ENCODE measurements at regions not wholly inside any gene's neighbourhood (a gene's known extent, or its start where the extent isn't known, plus 50 kb on each side); places are given as distances from the start of the nearest gene placed in this dataset.

DNA sequence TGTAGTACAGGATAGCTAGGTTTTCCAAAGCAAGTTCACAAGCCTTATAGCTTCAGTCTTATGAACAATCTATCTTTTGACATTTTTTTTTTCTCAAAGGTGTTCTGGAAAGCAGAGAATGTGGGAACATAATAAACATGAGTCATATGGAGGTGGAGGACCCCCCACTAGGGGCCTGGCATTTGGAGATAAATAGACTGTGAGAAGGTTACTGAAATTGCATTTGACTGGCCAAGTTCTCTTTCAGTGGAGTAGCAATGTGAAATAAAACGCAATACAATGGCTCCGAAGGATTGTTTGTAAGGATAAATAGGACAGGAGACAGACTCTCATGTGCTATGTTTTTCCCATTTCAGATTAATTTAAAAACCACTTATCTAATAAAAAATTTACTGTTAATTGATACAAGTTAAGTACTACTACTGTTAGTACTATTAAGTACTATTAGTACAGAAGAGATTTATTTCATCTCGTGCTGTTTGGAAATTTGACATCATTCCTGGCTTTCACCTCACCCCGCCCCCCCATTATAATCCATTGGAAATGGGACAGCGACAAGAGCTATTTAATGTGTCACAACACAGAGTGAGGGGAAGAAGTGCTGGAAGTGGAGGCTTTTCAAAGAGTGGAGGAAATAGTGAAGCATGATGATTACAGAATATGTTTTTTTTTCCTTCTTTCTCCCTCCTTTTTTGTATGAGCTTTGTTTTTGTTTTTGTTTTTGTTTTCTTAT lies 122.6 kb upstream of the ID4 start:
- WGBS (ENCODE audit: insufficient coverage): no CpG with 5 or more reads among the region's 5 CpGs
- no peak overlapping the region for H2AFZ ChIP-seq (ENCODE audit: insufficient read depth, low read depth, low read length, poor library complexity, severe bottlenecking)
- Mint-ChIP-seq H3K27me3 (ENCODE audit: low read depth in 3 of 3) (peaks cover 0 to 3% (median 0%) of the 10 kb centered on the region in 3 donors), H3K36me3 (no peaks in the 10 kb centered on the region), H3K27ac (no peak overlapping the region), H3K9me3 (peaks cover 0 to 8% (median 0%) of the 10 kb centered on the region in 7 donors), H3K4me3 (no peak overlapping the region), H3K4me1 (no peaks in the 10 kb centered on the region)
- H3K79me2 ChIP-seq (ENCODE audit: insufficient read depth, low read length): no peaks in the 10 kb centered on the region
- H3K4me1 ChIP-seq (ENCODE audit: control insufficient read depth in 1 of 2, insufficient read depth in 2 of 2, low read length in 2 of 2): no peaks in the 10 kb centered on the region
- no peaks in the 10 kb centered on the region for H3K36me3 ChIP-seq (replicated peaks in 1 of 2; ENCODE audit: control insufficient read depth in 1 of 2, insufficient read depth in 2 of 2, low read length in 2 of 2)
- H3K4me2 ChIP-seq (replicated peaks; ENCODE audit: extremely low read depth, low read length, poor library complexity, severe bottlenecking): no peak overlapping the region
- no peak overlapping the region for H3K27ac ChIP-seq (ENCODE audit: low read depth in 1 of 2, low read length in 2 of 2)
- no peak overlapping the region for H3K4me3 ChIP-seq (replicated peaks in 1 of 3; ENCODE audit: low read depth in 2 of 3, low read length in 3 of 3)
- no peaks in the 10 kb centered on the region for H3K9me3 ChIP-seq (replicated peaks in 1 of 2; ENCODE audit: control insufficient read depth in 1 of 2, insufficient read depth in 1 of 2, low read length in 2 of 2)
- H4K20me1 ChIP-seq (ENCODE audit: insufficient read depth, low read length): no peaks in the 10 kb centered on the region
- no peak overlapping the region for H3K9ac ChIP-seq (ENCODE audit: insufficient read depth, low read length, poor library complexity, severe bottlenecking)
- H3K27me3 ChIP-seq (ENCODE audit: control insufficient read depth in 2 of 2, insufficient read depth in 2 of 2, low read length in 2 of 2): no peaks in the 10 kb centered on the region
- intact Hi-C loops (cut with micrococcal nuclease): no loop called here
- TF ChIP-seq, protein P1, sequence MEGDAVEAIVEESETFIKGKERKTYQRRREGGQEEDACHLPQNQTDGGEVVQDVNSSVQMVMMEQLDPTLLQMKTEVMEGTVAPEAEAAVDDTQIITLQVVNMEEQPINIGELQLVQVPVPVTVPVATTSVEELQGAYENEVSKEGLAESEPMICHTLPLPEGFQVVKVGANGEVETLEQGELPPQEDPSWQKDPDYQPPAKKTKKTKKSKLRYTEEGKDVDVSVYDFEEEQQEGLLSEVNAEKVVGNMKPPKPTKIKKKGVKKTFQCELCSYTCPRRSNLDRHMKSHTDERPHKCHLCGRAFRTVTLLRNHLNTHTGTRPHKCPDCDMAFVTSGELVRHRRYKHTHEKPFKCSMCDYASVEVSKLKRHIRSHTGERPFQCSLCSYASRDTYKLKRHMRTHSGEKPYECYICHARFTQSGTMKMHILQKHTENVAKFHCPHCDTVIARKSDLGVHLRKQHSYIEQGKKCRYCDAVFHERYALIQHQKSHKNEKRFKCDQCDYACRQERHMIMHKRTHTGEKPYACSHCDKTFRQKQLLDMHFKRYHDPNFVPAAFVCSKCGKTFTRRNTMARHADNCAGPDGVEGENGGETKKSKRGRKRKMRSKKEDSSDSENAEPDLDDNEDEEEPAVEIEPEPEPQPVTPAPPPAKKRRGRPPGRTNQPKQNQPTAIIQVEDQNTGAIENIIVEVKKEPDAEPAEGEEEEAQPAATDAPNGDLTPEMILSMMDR (IDR thresholded peaks at IDR 0.05): no peak
- no peak for DNase-seq

DNA sequence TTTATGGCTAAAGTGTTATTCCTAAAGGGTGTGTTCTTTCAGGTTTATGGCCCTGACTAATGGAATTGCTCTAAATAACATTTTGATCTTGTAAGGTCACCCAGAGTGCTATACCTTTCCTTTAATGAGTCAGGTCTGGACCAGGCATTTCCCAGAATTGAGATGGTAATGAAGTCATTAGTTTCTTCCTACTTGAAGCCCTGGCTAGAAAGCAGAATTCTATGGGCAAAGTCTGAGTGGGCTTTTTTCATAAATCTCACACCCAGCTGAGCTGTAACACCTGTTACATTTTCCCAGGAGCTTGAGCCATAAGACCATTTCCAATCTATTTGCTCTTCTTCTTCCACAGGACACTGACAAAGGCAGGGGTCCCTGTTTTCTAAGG lies 122.0 kb upstream of the ID4 start:
- no peak overlapping the region for H2AFZ ChIP-seq (ENCODE audit: insufficient read depth, low read depth, low read length, poor library complexity, severe bottlenecking)
- DNase-seq: no peak

More for the DNA sequence above, 122.0 kb upstream of the ID4 start:
- intact Hi-C loops (cut with micrococcal nuclease): no loop called here
- no peak overlapping the region for H3K9ac ChIP-seq (ENCODE audit: insufficient read depth, low read length, poor library complexity, severe bottlenecking)
- TF ChIP-seq, protein P1 (IDR thresholded peaks at IDR 0.05): no peak
- no peaks in the 10 kb centered on the region for H4K20me1 ChIP-seq (ENCODE audit: insufficient read depth, low read length)
- Mint-ChIP-seq H3K27me3 (ENCODE audit: low read depth in 3 of 3) (peaks cover 0 to 3% (median 0%) of the 10 kb centered on the region in 3 donors), H3K27ac (no peak overlapping the region), H3K36me3 (no peaks in the 10 kb centered on the region), H3K9me3 (peaks cover 0 to 9% (median 0%) of the 10 kb centered on the region in 7 donors), H3K4me1 (no peaks in the 10 kb centered on the region), H3K4me3 (no peak overlapping the region)
- H3K36me3 ChIP-seq (replicated peaks in 1 of 2; ENCODE audit: control insufficient read depth in 1 of 2, insufficient read depth in 2 of 2, low read length in 2 of 2): no peaks in the 10 kb centered on the region
- no peaks in the 10 kb centered on the region for H3K27me3 ChIP-seq (ENCODE audit: control insufficient read depth in 2 of 2, insufficient read depth in 2 of 2, low read length in 2 of 2)
- H3K4me1 ChIP-seq (ENCODE audit: control insufficient read depth in 1 of 2, insufficient read depth in 2 of 2, low read length in 2 of 2): no peaks in the 10 kb centered on the region
- no peaks in the 10 kb centered on the region for H3K79me2 ChIP-seq (ENCODE audit: insufficient read depth, low read length)
- H3K4me3 ChIP-seq (replicated peaks in 1 of 3; ENCODE audit: low read depth in 2 of 3, low read length in 3 of 3): no peak overlapping the region
- H3K27ac ChIP-seq (ENCODE audit: low read depth in 1 of 2, low read length in 2 of 2): no peak overlapping the region
- no peak overlapping the region for H3K4me2 ChIP-seq (replicated peaks; ENCODE audit: extremely low read depth, low read length, poor library complexity, severe bottlenecking)
- H3K9me3 ChIP-seq (replicated peaks in 1 of 2; ENCODE audit: control insufficient read depth in 1 of 2, insufficient read depth in 1 of 2, low read length in 2 of 2): no peaks in the 10 kb centered on the region

Data from CD14-positive monocyte (primary cell).